CD4-positive, alpha-beta T cell treated with Interleukin-12 subunit alpha and Interleukin-12 subunit beta, for 1 hour (primary cell): ENCODE measurements at regions not wholly inside any gene's neighbourhood (a gene's known extent, or its start where the extent isn't known, plus 50 kb on each side); places are given as distances from the start of the nearest gene placed in this dataset.

ENCODE experiments used
- DNase-seq: peaks from one replicate; pipeline ENCODE4 v3.0.0-alpha.2; 2020

- no peak for DNase-seq
These were observed 116.3 kb upstream of the AFDN start for GRCh38 chr6:167710363-167710920.

DNA sequence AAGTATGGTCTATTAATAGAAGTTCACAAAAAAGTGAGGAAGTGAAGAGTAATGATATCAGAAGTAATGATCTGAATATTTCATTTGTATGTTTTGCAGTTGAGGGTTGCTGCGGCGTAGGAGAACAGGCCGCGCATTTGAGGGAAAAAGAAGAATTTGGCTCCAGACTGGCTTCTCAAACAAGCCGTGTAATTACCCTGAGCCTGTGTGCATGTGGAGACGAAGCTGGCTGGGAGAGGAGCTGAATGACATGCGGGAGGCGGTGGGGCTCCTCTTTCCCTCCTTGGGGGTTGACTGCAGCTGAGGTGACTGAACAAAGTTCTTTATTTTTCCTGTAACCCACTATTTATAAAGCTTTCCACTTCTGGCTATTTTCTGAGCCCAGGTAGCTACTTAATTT is 115.5 kb upstream of the AFDN start:
- no peak for DNase-seq

GRCh38 chr6:167711768-167712730 is 114.7 kb upstream of the AFDN start:
- DNase-seq, result no peak

- DNase-seq, result no peak
These were observed 113.8 kb upstream of the AFDN start for GRCh38 chr6:167712731-167713475.

DNA sequence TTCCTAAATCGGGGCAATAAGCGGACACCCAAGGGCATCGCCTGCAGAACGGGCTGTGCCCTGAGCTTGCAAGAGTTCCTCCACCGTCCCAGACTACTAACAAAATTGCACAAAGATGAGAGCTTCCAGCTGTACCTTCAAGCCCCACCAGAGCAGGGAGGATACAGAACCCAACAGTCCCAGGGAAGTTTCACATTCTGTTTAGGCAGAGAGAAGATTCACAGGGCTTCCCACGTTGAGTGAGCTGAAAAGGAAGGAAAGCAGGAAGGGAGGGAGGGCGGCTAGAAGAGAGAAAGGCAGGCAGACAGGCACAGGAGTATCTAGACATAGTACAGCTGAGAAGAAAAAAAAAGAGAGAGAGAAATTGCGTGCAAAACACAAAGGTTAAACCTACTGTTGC is 112.6 kb upstream of the AFDN start:
- no peak for DNase-seq

DNA sequence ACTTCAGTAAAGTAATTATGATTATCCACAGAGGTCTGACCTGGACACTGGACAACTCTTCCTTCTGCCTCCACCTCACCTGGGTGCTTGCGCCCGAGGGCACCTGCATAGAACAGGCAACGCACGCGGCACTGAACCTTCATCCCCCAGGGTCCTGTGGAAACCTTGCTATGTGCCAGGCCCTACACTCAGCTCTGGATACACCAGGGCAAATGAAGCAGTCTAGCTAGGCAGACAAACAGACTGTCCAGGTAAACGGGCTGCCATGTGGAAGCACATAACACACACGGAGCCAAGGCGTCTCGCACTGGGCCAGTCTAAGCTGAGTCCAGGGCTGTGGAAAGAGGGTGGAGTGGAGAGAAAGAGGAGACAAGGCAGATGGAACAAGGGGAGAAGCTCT is 109.3 kb upstream of the AFDN start:
- no peak for DNase-seq

DNA sequence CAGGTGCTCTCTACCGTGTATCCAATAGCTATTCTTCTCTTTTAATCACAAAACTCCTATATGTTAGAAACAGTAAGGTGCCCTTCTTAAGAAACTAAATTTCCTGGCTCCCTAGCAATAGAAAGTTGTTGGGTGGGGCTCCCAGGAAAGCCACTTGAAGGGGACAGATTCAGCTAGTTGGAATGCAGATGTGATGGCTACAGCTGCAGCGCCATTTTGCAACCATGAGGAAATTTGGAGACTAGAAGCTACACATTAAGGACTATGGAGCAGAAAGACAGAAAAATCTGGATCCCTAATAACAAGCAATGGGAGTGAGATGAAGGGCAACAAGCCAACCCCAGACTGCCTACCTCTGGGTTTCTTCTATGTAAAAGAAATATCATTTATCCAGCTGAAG is 108.8 kb upstream of the AFDN start:
- DNase-seq, result no peak

DNA sequence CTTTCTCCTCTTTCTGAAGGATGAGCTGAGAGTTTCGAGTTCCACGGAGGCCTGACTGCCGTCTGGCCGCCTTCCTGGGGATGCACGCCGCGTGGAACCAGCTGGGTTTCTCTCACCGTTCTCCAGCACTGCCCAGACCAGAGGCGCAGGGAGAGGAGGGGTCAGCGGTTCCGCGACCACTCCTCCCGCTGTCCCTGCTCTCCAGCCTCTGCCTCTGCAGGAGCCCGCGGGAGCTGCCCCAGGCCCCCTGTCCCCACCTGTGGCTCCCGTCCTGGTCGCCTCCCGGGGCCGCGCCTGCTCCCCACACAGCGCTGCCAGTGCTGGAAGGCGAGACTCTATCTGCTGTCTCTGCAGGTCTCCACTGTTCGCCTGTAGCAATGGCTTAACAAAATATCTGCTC is 106.8 kb upstream of the AFDN start:
- DNase-seq, result no peak

GRCh38 chr6:167720456-167721285 is 106.0 kb upstream of the AFDN start:
- DNase-seq, result no peak

- no peak for DNase-seq
These were observed 105.4 kb upstream of the AFDN start for GRCh38 chr6:167721291-167721690.

DNA sequence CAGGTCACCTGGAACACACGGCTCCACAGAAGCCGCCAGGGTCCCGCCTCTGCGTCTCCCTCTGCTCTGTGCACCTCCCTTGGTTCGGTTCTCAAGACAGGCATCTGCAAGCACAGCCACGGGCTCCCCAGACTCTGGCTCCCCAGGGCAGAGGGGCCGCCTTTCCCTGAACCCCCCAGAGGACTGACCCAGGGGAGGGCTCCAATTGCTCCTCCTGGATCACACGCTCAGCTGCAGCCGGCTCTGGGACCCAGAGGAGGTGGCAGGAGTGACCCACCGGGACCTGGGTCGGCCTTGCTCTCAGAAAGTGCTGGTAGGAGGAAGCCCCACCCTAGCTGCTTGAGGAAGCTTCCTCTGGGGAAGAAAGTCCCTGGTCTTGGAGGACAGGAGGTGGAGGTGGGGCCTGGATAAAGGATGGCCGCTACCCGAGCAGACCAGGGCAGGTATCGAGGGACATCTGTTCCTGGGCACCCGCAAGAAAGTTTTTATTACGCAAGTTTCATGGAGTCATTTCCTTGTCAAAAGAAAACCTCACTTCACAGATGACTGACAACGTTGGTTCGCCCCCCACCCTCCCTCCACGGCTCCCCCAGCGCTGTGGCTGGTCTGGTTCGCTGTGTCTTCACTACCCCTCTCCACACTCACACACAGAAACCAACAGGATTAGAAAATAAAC is 103.9 kb upstream of the AFDN start:
- DNase-seq, result no peak

GRCh38 chr6:167726043-167726621 is 100.6 kb upstream of the AFDN start:
- DNase-seq, result no peak

DNA sequence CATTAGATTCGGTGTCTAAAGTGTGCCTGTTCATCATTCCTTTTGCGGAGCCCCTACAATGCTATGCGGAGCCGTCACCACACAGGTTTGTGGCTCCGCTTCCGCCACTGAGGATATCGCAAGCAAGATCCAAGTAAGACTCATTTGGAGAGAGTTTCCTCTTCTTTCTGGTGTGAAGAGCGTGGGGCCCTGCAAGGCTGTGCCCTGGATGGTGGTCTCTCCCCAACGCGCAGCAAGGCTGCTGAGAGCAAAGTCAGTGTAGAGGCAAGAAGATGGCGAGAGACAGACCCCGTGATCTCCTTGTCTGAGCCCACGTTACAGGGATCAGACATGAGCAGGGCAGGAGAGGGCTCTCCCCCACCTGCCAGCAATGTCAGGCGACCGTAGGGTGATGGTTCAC is 96.3 kb upstream of the AFDN start:
- no peak for DNase-seq

- no peak for DNase-seq
These were observed 95.5 kb upstream of the AFDN start for GRCh38 chr6:167731216-167731615.

DNA sequence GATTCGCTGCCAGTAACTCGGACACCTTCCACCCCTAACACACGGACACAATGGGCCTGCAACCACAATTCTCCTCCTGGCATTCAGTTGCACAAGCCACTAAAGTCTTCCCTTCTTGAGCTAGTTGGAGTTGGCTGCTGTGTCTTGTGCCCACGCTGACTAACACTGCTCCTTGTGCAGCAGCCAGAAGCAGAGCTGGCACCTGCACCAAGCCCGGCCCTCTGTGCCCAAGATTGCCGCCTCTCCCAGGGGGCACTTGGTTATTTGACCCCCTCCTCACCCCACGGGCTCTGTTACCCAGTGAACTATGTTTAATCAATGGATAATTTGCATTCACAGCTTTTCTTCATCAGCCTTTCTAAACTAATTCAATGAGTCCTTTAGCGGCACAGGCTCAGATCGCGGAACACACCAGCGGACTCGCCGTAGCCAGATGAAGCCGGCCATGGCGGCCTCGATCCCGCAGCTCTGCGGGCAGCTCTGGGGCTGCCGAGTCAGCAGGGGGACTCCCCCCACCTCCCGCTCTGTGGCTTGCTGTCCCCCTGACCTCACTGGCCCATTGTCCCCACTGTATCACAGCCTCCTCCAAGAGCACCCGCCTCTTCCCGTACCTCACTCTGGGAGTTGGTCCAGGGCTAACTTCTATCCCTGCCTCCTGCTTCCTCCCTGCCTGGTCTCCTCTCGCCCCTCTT is 94.8 kb upstream of the AFDN start:
- no peak for DNase-seq

DNA sequence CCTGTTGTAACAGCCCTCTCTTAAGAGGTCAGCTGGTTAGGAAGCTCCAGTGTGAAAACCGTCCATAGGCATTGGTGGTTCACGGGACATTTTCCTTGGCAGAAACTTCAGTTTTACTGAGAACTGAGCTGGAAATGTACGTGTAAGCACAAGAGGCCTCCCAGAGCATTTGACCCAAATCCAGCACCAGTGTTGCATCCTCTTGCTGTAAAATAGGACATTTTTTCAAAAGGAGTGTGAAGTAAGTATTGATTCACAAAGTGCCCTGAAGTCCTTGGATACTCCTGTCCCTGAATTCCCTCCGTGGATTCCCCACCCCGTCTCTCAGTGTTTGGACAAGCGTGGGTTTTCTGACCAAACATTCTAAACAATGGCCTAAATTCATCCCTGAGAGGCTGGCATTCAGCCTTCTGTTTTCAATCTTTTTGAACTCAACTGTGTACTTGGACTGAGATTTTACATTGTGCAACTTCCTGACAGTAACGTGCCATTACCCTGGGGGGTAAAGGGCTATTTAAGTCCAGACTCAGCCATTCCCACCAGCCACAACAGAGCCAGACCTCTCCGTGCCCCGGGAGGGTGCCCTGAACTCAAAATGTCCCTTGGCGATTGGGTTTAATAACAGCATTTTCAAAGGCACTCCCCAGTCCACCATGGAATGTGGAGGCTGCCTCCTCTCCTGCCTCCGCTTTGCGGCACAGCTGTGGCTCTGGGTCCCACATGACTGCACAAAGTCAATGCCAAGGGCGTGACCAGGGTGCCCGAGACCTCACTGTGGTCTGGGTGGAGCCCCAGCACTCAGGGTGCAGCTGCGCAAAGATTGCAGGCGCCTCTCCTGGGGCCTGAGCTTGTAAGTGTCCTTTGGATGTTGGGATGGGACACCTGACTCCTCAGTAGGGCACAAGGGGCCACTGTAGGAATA is 92.7 kb upstream of the AFDN start:
- DNase-seq, result no peak

DNA sequence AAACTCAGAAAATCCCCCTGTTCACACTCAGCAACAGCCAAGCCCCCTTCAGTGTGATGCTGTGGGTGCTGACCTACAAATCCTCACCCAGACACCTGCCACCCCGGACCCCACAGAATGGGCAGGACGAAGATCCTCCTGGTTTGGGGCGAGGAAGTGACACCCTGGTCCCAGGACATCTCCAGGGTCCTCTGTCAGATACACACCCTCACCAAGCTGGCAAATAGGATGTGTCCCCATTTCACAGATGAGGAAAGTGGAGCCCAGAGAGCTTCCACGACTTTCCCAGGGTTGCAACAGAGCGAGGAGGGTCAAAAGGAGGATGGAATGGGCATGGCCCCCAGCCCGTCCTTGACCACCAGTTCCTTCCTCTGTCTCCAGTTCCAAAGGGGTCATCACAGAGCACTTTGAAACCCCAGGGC is 92.0 kb upstream of the AFDN start:
- DNase-seq, result no peak

DNA sequence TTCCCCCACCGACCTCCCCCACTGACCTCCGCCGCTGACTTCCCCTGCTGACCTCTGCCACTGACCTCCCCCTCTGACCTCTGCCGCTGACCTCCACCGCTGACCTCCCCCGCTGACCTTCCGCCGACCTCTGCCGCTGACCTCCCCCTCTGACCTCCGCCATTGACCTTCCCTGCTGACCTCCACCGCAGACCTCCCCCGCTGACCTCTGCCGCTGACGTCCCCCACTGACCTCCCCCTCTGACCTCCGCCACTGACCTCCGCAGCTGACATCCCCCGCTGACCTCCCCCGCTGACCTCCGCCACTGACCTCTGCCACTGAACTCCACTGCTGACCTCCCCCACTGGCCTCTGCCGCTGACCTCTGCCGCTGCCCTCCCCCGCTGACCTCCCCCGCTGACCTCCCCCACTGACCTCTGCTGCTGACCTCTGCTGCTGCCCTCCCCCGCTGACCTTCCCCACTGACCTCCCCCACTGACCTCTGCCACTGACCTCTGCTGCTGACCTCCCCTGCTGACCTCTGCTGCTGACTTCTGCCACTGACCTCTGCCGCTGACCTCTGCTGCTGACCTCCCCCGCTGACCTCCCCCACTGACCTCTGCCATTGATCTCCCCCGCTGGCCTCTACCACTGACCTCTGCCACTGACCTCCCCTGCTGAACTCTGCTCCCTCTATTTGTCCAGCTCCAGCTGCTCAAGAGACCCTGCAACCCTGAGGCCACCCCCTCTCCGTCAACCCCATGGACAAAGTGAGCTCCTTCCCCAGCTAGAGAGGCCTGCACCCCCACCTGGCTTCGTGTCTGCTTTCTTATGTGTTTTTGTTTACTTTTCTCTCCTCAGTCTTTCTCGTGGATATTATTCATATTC is 91.4 kb upstream of the AFDN start:
- no peak for DNase-seq

GRCh38 chr6:167735951-167736288 is 90.8 kb upstream of the AFDN start:
- no peak for DNase-seq
